GM23338 (cell line): ENCODE measurements at regions not wholly inside any gene's neighbourhood (a gene's known extent, or its start where the extent isn't known, plus 50 kb on each side); places are given as distances from the start of the nearest gene placed in this dataset.

ENCODE experiments used
- ATAC-seq: fragments of 200-7000 bp; cut with Tn5 transposase; 3 replicates; pipeline ENCODE4 v1.9.1; 2020
- DNase-seq: peaks from one replicate; pipeline ENCODE4 v3.0.0-alpha.2; 2015; ENCODE audit warnings: low spot score
- H2AFZ ChIP-seq: fragments of 200-600 bp; sonication (generic); 2 replicates; pipeline ENCODE4 v1.8.0; 2016; ENCODE audit warnings: antibody characterized with exemption, mild to moderate bottlenecking, moderate library complexity
- H3F3A ChIP-seq: fragments of 200-600 bp; sonication (generic); replicated peaks from 2 replicates; pipeline ENCODE4 v1.8.0; 2017; ENCODE audit warnings: antibody characterized with exemption, mixed run types, low read depth
- H3K27ac ChIP-seq: fragments of 200-600 bp; sonication (generic); 2 replicates; pipeline ENCODE4 v1.6.1; 2016; ENCODE audit warnings: low read depth
- H3K27me3 ChIP-seq: fragments of 200-600 bp; sonication (generic); 2 replicates; pipeline ENCODE4 v1.8.0; 2016; ENCODE audit warnings: mild to moderate bottlenecking, mixed run types, moderate library complexity; ENCODE audit not compliant: insufficient read depth
- H3K36me3 ChIP-seq: fragments of 200-600 bp; sonication (generic); 2 replicates; pipeline ENCODE4 v1.8.0; 2016; ENCODE audit warnings: mild to moderate bottlenecking; ENCODE audit not compliant: insufficient read depth
- H3K4me1 ChIP-seq: fragments of 200-600 bp; sonication (generic); 2 replicates; pipeline ENCODE4 v1.8.0; 2016; ENCODE audit warnings: mild to moderate bottlenecking, moderate library complexity; ENCODE audit not compliant: insufficient read depth
- H3K4me2 ChIP-seq: fragments of 200-600 bp; sonication (generic); 2 replicates; pipeline ENCODE4 v1.7.1; 2017; ENCODE audit warnings: mixed run types
- H3K4me3 ChIP-seq: fragments of 200-600 bp; sonication (generic); 2 replicates; pipeline ENCODE4 v1.6.1; 2016; ENCODE audit warnings: mixed run types
- H3K79me2 ChIP-seq: fragments of 200-600 bp; sonication (generic); replicated peaks from 2 replicates; pipeline ENCODE4 v1.8.0; 2017; ENCODE audit warnings: mild to moderate bottlenecking; ENCODE audit not compliant: insufficient read depth
- H3K9me2 ChIP-seq: fragments of 200-600 bp; sonication (generic); 2 replicates; pipeline ENCODE4 v1.8.0; 2017; ENCODE audit not compliant: insufficient read depth
- H4K20me1 ChIP-seq: fragments of 200-600 bp; sonication (generic); replicated peaks from 2 replicates; pipeline ENCODE4 v1.8.0; 2017; ENCODE audit warnings: mild to moderate bottlenecking; ENCODE audit not compliant: insufficient read depth
- H3K27ac Mint-ChIP-seq: 2 replicates; pipeline ENCODE4 v1.8.0; 2020; ENCODE audit warnings: inconsistent platforms, mild to moderate bottlenecking, moderate library complexity, mixed read lengths
- H3K27me3 Mint-ChIP-seq: 3 replicates; pipeline ENCODE4 v1.8.0; 2022; ENCODE audit warnings: low read depth, mild to moderate bottlenecking, moderate library complexity, mixed read lengths, inconsistent platforms; ENCODE audit not compliant: insufficient read depth, poor library complexity
- H3K36me3 Mint-ChIP-seq: 3 replicates; pipeline ENCODE4 v1.8.0; 2021; ENCODE audit warnings: low read depth, mild to moderate bottlenecking, inconsistent platforms, moderate library complexity, mixed read lengths
- H3K4me1 Mint-ChIP-seq: 3 replicates; pipeline ENCODE4 v1.8.0; 2020; ENCODE audit warnings: mild to moderate bottlenecking, inconsistent platforms, mixed read lengths
- H3K4me3 Mint-ChIP-seq: 3 replicates; pipeline ENCODE4 v1.8.0; 2021; ENCODE audit warnings: moderate library complexity, mild to moderate bottlenecking, inconsistent platforms, mixed read lengths
- H3K9me3 Mint-ChIP-seq: 3 replicates; pipeline ENCODE4 v1.8.0; 2020; ENCODE audit warnings: moderate library complexity, mild to moderate bottlenecking, inconsistent platforms, mixed read lengths
- CREB1 ChIP-seq: fragments of 250-450 bp; sonication (Bioruptor Pico); IDR thresholded peaks from 2 replicates; pipeline ENCODE4 v1.5.0; 2020; ENCODE audit warnings: low read depth, mild to moderate bottlenecking, moderate library complexity
- EZH2 ChIP-seq: fragments of 200-600 bp; sonication (generic); IDR thresholded peaks from one replicate; pipeline ENCODE4 v1.8.0; 2017; ENCODE audit warnings: antibody characterized with exemption, mild to moderate bottlenecking, low read depth; ENCODE audit not compliant: unreplicated experiment
- EZH2phosphoT487 ChIP-seq: fragments of 200-600 bp; sonication (generic); IDR thresholded peaks from one replicate; pipeline ENCODE4 v1.8.1; 2018; ENCODE audit warnings: antibody characterized with exemption; ENCODE audit not compliant: unreplicated experiment
- JUNB ChIP-seq: IDR thresholded peaks from one replicate; pipeline ENCODE4 v1.6.1; 2016; ENCODE audit warnings: antibody characterized with exemption; ENCODE audit not compliant: unreplicated experiment
- NANOG ChIP-seq: IDR thresholded peaks from 2 replicates; pipeline ENCODE4 v1.6.1; 2016; ENCODE audit warnings: antibody characterized with exemption, borderline replicate concordance
- POLR2AphosphoS5 ChIP-seq: IDR thresholded peaks from 2 replicates; pipeline ENCODE4 v1.6.1; 2016; ENCODE audit warnings: antibody characterized with exemption, low read depth
- REST ChIP-seq: IDR thresholded peaks from one replicate; pipeline ENCODE4 v1.6.1; 2018; ENCODE audit warnings: antibody characterized with exemption; ENCODE audit not compliant: unreplicated experiment
- STAT1 ChIP-seq: IDR thresholded peaks from one replicate; pipeline ENCODE4 v1.6.1; 2016; ENCODE audit warnings: antibody characterized with exemption; ENCODE audit not compliant: unreplicated experiment
- ZNF114 ChIP-seq: fragments of 250-450 bp; sonication (Bioruptor Pico); IDR thresholded peaks from 2 replicates; pipeline ENCODE4 v1.5.0; 2020; ENCODE audit warnings: mild to moderate bottlenecking, moderate library complexity
- ZNF331 ChIP-seq: fragments of 250-450 bp; sonication (Bioruptor Pico); IDR thresholded peaks from 2 replicates; pipeline ENCODE4 v1.5.0; 2020; ENCODE audit warnings: low read depth, mild to moderate bottlenecking, moderate library complexity
- TF ChIP-seq, protein P1 (sequence below): fragments of 250-450 bp; sonication (Bioruptor Pico); IDR thresholded peaks from 2 replicates; pipeline ENCODE4 v1.5.0; 2020; ENCODE audit warnings: mild to moderate bottlenecking, moderate library complexity
- TF ChIP-seq, protein P2 (sequence below), 2 experiments: fragments of 200-600 bp in 1 of 2; sonication (generic) in 1 of 2; conservative IDR thresholded peaks; 2 replicates each; pipeline versions ENCODE4 v1.5.1 to v1.6.1; 2016 to 2017; ENCODE audit warnings: antibody characterized with exemption in 2 of 2, low read depth in 2 of 2, mild to moderate bottlenecking in 2 of 2, moderate library complexity in 1 of 2
- TF ChIP-seq, protein P3 (sequence below): IDR thresholded peaks from 2 replicates; pipeline ENCODE4 v1.6.1; 2016; ENCODE audit warnings: antibody characterized with exemption

GRCh38 chr21:38664841-38665240, 140.9 kb upstream of the ETS2 start:
- no peak overlapping the region; the same call in 1 of the 2 replicates for H2AFZ ChIP-seq
- Mint-ChIP-seq H3K27ac (no peak overlapping the region), H3K36me3 (peaks cover under 1% of the 10 kb centered on the region; the same call in 1 of the 3 replicates), H3K9me3 (peaks cover under 1% of the 10 kb centered on the region; the same call in 1 of the 3 replicates), H3K27me3 (peaks cover 18% of the 10 kb centered on the region), H3K4me3 (no peak overlapping the region), H3K4me1 (peaks cover 24% of the 10 kb centered on the region)
- H3F3A ChIP-seq, result no peaks in the 10 kb centered on the region
- TF ChIP-seq, protein P1, sequence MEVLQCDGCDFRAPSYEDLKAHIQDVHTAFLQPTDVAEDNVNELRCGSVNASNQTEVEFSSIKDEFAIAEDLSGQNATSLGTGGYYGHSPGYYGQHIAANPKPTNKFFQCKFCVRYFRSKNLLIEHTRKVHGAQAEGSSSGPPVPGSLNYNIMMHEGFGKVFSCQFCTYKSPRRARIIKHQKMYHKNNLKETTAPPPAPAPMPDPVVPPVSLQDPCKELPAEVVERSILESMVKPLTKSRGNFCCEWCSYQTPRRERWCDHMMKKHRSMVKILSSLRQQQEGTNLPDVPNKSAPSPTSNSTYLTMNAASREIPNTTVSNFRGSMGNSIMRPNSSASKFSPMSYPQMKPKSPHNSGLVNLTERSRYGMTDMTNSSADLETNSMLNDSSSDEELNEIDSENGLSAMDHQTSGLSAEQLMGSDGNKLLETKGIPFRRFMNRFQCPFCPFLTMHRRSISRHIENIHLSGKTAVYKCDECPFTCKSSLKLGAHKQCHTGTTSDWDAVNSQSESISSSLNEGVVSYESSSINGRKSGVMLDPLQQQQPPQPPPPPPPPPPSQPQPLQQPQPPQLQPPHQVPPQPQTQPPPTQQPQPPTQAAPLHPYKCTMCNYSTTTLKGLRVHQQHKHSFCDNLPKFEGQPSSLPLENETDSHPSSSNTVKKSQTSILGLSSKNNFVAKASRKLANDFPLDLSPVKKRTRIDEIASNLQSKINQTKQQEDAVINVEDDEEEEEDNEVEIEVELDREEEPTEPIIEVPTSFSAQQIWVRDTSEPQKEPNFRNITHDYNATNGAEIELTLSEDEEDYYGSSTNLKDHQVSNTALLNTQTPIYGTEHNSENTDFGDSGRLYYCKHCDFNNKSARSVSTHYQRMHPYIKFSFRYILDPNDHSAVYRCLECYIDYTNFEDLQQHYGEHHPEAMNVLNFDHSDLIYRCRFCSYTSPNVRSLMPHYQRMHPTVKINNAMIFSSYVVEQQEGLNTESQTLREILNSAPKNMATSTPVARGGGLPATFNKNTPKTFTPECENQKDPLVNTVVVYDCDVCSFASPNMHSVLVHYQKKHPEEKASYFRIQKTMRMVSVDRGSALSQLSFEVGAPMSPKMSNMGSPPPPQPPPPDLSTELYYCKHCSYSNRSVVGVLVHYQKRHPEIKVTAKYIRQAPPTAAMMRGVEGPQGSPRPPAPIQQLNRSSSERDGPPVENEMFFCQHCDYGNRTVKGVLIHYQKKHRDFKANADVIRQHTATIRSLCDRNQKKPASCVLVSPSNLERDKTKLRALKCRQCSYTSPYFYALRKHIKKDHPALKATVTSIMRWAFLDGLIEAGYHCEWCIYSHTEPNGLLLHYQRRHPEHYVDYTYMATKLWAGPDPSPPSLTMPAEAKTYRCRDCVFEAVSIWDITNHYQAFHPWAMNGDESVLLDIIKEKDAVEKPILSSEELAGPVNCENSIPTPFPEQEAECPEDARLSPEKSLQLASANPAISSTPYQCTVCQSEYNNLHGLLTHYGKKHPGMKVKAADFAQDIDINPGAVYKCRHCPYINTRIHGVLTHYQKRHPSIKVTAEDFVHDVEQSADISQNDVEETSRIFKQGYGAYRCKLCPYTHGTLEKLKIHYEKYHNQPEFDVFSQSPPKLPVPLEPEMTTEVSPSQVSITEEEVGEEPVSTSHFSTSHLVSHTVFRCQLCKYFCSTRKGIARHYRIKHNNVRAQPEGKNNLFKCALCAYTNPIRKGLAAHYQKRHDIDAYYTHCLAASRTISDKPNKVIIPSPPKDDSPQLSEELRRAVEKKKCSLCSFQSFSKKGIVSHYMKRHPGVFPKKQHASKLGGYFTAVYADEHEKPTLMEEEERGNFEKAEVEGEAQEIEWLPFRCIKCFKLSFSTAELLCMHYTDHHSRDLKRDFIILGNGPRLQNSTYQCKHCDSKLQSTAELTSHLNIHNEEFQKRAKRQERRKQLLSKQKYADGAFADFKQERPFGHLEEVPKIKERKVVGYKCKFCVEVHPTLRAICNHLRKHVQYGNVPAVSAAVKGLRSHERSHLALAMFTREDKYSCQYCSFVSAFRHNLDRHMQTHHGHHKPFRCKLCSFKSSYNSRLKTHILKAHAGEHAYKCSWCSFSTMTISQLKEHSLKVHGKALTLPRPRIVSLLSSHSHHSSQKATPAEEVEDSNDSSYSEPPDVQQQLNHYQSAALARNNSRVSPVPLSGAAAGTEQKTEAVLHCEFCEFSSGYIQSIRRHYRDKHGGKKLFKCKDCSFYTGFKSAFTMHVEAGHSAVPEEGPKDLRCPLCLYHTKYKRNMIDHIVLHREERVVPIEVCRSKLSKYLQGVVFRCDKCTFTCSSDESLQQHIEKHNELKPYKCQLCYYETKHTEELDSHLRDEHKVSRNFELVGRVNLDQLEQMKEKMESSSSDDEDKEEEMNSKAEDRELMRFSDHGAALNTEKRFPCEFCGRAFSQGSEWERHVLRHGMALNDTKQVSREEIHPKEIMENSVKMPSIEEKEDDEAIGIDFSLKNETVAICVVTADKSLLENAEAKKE, result no peak
- no peak for TF ChIP-seq REST
- TF ChIP-seq, protein P2, sequence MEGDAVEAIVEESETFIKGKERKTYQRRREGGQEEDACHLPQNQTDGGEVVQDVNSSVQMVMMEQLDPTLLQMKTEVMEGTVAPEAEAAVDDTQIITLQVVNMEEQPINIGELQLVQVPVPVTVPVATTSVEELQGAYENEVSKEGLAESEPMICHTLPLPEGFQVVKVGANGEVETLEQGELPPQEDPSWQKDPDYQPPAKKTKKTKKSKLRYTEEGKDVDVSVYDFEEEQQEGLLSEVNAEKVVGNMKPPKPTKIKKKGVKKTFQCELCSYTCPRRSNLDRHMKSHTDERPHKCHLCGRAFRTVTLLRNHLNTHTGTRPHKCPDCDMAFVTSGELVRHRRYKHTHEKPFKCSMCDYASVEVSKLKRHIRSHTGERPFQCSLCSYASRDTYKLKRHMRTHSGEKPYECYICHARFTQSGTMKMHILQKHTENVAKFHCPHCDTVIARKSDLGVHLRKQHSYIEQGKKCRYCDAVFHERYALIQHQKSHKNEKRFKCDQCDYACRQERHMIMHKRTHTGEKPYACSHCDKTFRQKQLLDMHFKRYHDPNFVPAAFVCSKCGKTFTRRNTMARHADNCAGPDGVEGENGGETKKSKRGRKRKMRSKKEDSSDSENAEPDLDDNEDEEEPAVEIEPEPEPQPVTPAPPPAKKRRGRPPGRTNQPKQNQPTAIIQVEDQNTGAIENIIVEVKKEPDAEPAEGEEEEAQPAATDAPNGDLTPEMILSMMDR (conservative IDR thresholded peaks at IDR 0.05; ENCODE audit: low read depth in 2 of 2), result no peak
- no peak for TF ChIP-seq NANOG
- TF ChIP-seq EZH2phosphoT487, result no peak
- TF ChIP-seq STAT1, result no peak
- TF ChIP-seq EZH2, result no peak
- no peak for TF ChIP-seq CREB1 (CRISPR knock-in tag)
- no peak for TF ChIP-seq ZNF331 (CRISPR knock-in tag)
- TF ChIP-seq, protein P3, sequence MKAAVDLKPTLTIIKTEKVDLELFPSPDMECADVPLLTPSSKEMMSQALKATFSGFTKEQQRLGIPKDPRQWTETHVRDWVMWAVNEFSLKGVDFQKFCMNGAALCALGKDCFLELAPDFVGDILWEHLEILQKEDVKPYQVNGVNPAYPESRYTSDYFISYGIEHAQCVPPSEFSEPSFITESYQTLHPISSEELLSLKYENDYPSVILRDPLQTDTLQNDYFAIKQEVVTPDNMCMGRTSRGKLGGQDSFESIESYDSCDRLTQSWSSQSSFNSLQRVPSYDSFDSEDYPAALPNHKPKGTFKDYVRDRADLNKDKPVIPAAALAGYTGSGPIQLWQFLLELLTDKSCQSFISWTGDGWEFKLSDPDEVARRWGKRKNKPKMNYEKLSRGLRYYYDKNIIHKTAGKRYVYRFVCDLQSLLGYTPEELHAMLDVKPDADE, result no peak
- no peak for TF ChIP-seq POLR2AphosphoS5
- no peak for TF ChIP-seq JUNB
- no peak for TF ChIP-seq ZNF114
- DNase-seq (no peak), ATAC-seq (no peak)
- peaks cover 2% of the 10 kb centered on the region; the same call in 1 of the 2 replicates for H3K9me2 ChIP-seq
- H3K79me2 ChIP-seq, result no peaks in the 10 kb centered on the region
- no peaks in the 10 kb centered on the region for H3K36me3 ChIP-seq
- H4K20me1 ChIP-seq, result no peaks in the 10 kb centered on the region
- H3K27ac ChIP-seq, result no peak overlapping the region
- H3K4me2 ChIP-seq, result no peak overlapping the region
- H3K4me3 ChIP-seq, result no peak overlapping the region
- H3K27me3 ChIP-seq, result peaks cover 20% of the 10 kb centered on the region
- peaks cover 21% of the 10 kb centered on the region for H3K4me1 ChIP-seq
